ENCODE measurements at regions not wholly inside any gene's neighbourhood (a gene's known extent, or its start where the extent isn't known, plus 50 kb on each side); places are given as distances from the start of the nearest gene placed in this dataset.

DNA sequence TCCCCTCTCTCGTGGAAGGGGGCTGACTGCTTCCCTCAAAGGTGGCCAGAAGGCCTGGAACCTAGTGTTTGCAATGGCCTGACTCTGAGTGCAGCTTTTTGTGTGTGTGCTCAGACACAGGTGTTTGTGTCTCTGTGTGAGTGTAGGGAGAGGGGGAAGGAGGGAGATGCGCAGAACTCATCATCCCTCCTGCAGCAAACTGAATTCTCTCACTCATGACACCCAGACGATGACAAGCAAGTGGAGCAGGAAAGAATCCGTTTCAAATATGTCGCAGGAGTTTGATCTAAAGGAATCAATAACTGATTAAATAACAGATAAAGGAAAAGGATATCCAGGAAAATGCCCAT is 101.4 kb downstream of the TNFAIP3 start:
- WGBS, 2 donors = 94 to 95% methylated on average over 5 of the region's 5 CpGs
- no peak overlapping the region for H3K27ac ChIP-seq

DNA sequence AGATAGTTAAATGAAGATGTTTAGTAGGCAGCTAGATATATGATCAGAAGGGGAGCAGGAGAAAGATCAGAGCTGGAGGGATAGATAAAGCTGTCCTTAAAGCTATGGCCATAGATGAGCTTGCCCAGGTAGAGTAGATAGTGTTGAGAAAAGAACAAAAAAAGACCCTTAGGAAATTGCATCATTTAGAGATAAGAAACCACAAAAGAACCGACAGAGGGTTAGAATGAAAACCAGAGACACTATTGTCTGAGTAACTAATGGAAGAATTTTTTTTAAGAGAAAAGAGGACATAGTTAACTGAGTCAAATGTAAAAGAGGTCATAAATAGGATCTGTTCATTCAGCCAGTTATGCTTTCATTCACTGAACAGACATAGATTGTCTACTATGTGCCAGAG is 101.8 kb downstream of the TNFAIP3 start:
- Histone ChIP-seq H3K36me3 (no peaks in the 10 kb centered on the region), H3K27me3 (no peaks in the 10 kb centered on the region), H3K4me3 (replicated peaks in 1 of 3) (no peak overlapping the region), H3K4me1 (no peaks in the 10 kb centered on the region), H3K9me3 (no peaks in the 10 kb centered on the region), H3K27ac (no peak overlapping the region)
- no peak for DNase-seq
- TF ChIP-seq, protein P1, sequence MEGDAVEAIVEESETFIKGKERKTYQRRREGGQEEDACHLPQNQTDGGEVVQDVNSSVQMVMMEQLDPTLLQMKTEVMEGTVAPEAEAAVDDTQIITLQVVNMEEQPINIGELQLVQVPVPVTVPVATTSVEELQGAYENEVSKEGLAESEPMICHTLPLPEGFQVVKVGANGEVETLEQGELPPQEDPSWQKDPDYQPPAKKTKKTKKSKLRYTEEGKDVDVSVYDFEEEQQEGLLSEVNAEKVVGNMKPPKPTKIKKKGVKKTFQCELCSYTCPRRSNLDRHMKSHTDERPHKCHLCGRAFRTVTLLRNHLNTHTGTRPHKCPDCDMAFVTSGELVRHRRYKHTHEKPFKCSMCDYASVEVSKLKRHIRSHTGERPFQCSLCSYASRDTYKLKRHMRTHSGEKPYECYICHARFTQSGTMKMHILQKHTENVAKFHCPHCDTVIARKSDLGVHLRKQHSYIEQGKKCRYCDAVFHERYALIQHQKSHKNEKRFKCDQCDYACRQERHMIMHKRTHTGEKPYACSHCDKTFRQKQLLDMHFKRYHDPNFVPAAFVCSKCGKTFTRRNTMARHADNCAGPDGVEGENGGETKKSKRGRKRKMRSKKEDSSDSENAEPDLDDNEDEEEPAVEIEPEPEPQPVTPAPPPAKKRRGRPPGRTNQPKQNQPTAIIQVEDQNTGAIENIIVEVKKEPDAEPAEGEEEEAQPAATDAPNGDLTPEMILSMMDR (IDR thresholded peaks at IDR 0.05) = no peak
- no peak for TF ChIP-seq POLR2A (IDR thresholded peaks at IDR 0.05)
- intact Hi-C loops (cut with DNase I) = no loop called here
- WGBS, 2 donors = 54 to 80% methylated on average over 1 of the region's 1 CpG

More for the DNA sequence above, 101.4 kb downstream of the TNFAIP3 start:
- Histone ChIP-seq H3K4me1 (no peaks in the 10 kb centered on the region), H3K9me3 (no peaks in the 10 kb centered on the region), H3K4me3 (replicated peaks in 1 of 3) (no peak overlapping the region), H3K36me3 (no peaks in the 10 kb centered on the region), H3K27me3 (no peaks in the 10 kb centered on the region)
- no peak for TF ChIP-seq POLR2A (IDR thresholded peaks at IDR 0.05)
- TF ChIP-seq, protein P1 (IDR thresholded peaks at IDR 0.05) = no peak
- intact Hi-C loops (cut with DNase I) = no loop called here
- no peak for DNase-seq

DNA sequence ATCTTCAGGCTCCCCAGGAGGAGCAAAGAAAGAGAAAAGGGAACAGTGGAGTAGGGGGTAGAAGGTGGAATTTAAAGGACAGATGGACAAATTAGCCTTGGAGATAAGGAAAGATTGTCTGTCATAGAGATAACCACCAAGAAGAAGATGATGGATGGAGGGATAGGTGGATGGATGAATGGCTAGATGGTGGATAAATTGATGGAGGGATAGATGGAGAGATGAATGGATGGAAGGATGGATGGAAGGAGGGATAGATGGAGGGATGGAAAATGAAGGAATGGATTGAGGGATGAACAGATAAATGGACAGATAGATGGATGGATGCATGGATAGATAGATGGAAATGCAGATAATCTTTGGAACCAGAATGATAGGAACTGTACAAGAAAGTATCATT is 102.8 kb downstream of the TNFAIP3 start:
- no peaks in the 10 kb centered on the region for H3K9me3 ChIP-seq
- H3K4me3 ChIP-seq (replicated peaks in 1 of 3) = no peak overlapping the region
- H3K36me3 ChIP-seq = no peaks in the 10 kb centered on the region
- no peak for TF ChIP-seq POLR2A (IDR thresholded peaks at IDR 0.05)
- TF ChIP-seq, protein P1 (IDR thresholded peaks at IDR 0.05) = no peak
- DNase-seq = no peak
- no peaks in the 10 kb centered on the region for H3K4me1 ChIP-seq
- intact Hi-C loops (cut with DNase I) = no loop called here
- no peaks in the 10 kb centered on the region for H3K27me3 ChIP-seq
- H3K27ac ChIP-seq = no peak overlapping the region

DNA sequence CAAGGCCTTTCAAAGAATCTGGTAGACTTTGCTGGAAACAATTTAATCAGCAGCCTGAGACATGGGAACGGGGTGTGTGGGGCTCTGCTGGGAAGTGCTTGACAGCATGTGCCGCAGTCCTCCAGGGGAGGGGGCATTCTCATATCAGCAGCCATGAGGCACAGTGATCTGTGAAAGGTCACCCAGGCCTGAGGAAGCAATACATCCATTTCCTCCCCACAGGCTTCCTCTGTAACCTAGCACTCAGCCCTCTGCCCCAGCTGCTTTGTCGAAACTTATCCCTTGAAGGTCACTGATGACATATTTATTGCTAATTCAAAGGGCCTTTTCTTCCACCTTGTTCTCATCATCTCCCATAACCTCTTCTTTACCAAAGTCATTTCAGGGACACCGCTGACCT is 103.3 kb downstream of the TNFAIP3 start:
- DNase-seq = no peak
- intact Hi-C loops (cut with DNase I) = no loop called here
- no peaks in the 10 kb centered on the region for H3K36me3 ChIP-seq
- H3K4me1 ChIP-seq = no peaks in the 10 kb centered on the region
- H3K27me3 ChIP-seq = no peaks in the 10 kb centered on the region
- TF ChIP-seq, protein P1 (IDR thresholded peaks at IDR 0.05) = no peak
- TF ChIP-seq POLR2A (IDR thresholded peaks at IDR 0.05) = no peak
- WGBS, 2 donors = 74 to 78% methylated on average over 4 of the region's 4 CpGs
- no peak overlapping the region for H3K27ac ChIP-seq
- H3K4me3 ChIP-seq (replicated peaks in 1 of 3) = no peak overlapping the region
- no peaks in the 10 kb centered on the region for H3K9me3 ChIP-seq

DNA sequence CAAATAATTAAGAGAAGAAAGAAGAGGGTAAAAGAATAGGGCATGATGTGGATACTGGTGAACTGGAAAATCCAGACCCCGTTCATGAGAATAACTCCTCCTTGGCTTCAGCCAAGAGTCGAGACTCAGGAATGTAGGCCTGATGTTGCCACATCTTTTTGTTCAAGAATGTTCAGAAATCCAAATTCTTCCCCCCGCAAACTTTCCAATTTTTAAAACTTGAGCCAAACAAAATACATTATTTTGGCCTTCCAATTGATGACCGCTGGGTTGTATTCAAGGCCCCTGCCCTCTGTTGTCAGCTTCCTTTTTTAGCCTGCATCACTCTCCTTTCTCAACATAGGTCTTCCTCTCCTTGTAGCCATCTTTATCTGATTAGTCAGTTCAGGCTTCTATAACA is 106.1 kb downstream of the TNFAIP3 start:
- Histone ChIP-seq H3K27me3 (no peaks in the 10 kb centered on the region), H3K4me3 (replicated peaks in 1 of 3) (no peak overlapping the region), H3K27ac (no peak overlapping the region), H3K36me3 (no peaks in the 10 kb centered on the region), H3K9me3 (no peaks in the 10 kb centered on the region), H3K4me1 (no peaks in the 10 kb centered on the region)
- no peak for DNase-seq
- TF ChIP-seq, protein P1 (IDR thresholded peaks at IDR 0.05) = no peak
- no peak for TF ChIP-seq POLR2A (IDR thresholded peaks at IDR 0.05)
- intact Hi-C loops (cut with DNase I) = no loop called here
- 84 to 87% methylated on average over 4 of the region's 4 CpGs for WGBS, 2 donors
